GM21786 (cell line): ENCODE measurements at regions not wholly inside any gene's neighbourhood (a gene's known extent, or its start where the extent isn't known, plus 50 kb on each side); places are given as distances from the start of the nearest gene placed in this dataset.
"Not testable (repeated sequence)": the region's sequence is repeated elsewhere in the genome, so short reads cannot be mapped to it uniquely, and the experiment has no call there.

Source experiments
- ATAC-seq: cut with Tn5 transposase; IDR thresholded peaks from one replicate; pipeline ENCODE4 v1.9.1; 2021; ENCODE audit not compliant: unreplicated experiment

GRCh38 chr18:30245766-30246455 is 796.6 kb downstream of the DSC3 start:
- ATAC-seq, result no peak

GRCh38 chr18:30234755-30235154 is 807.8 kb downstream of the DSC3 start:
- ATAC-seq, result no peak

GRCh38 chr18:30211112-30211511 is 831.4 kb downstream of the DSC3 start:
- ATAC-seq, result no peak

GRCh38 chr18:30208546-30208945 is 834.0 kb downstream of the DSC3 start:
- no peak for ATAC-seq

- ATAC-seq, result no peak
These were observed 850.3 kb downstream of the DSC3 start for GRCh38 chr18:30192216-30192615.

- no peak for ATAC-seq
These were observed 856.3 kb downstream of the DSC3 start for GRCh38 chr18:30186245-30186644.

- no peak for ATAC-seq
These were observed 865.5 kb downstream of the DSC3 start for GRCh38 chr18:30177056-30177455.

- ATAC-seq, result no peak
These were observed 866.8 kb downstream of the DSC3 start for GRCh38 chr18:30175621-30176225.

- no peak for ATAC-seq
These were observed 867.4 kb downstream of the DSC3 start for GRCh38 chr18:30175061-30175574.

- ATAC-seq, result no peak
These were observed 879.0 kb downstream of the DSC3 start for GRCh38 chr18:30163573-30163972.

- ATAC-seq, result no peak
These were observed 882.4 kb downstream of the DSC3 start for GRCh38 chr18:30160124-30160523.

GRCh38 chr18:30150586-30151250 is 891.8 kb downstream of the DSC3 start:
- ATAC-seq, result no peak

- no peak for ATAC-seq
These were observed 893.0 kb downstream of the DSC3 start for GRCh38 chr18:30149585-30149984.

- no peak for ATAC-seq
These were observed 899.7 kb downstream of the DSC3 start for GRCh38 chr18:30142870-30143269.

GRCh38 chr18:30142248-30142647 is 900.3 kb downstream of the DSC3 start:
- no peak for ATAC-seq

GRCh38 chr18:30141506-30141905 is 901.0 kb downstream of the DSC3 start:
- not testable (repeated sequence) for ATAC-seq

GRCh38 chr18:30139631-30140287 is 902.8 kb downstream of the DSC3 start:
- no peak for ATAC-seq

- no peak for ATAC-seq
These were observed 906.6 kb downstream of the DSC3 start for GRCh38 chr18:30135938-30136337.

GRCh38 chr18:30134020-30134419 is 908.5 kb downstream of the DSC3 start:
- ATAC-seq, result no peak

- no peak for ATAC-seq
These were observed 909.6 kb downstream of the DSC3 start for GRCh38 chr18:30132959-30133358.

GRCh38 chr18:30121397-30121796 is 921.1 kb downstream of the DSC3 start:
- ATAC-seq, result no peak

GRCh38 chr18:30113454-30113853 is 929.1 kb downstream of the DSC3 start:
- ATAC-seq, result no peak
